ENCODE measurements at regions not wholly inside any gene's neighbourhood (a gene's known extent, or its start where the extent isn't known, plus 50 kb on each side); places are given as distances from the start of the nearest gene placed in this dataset.

DNA sequence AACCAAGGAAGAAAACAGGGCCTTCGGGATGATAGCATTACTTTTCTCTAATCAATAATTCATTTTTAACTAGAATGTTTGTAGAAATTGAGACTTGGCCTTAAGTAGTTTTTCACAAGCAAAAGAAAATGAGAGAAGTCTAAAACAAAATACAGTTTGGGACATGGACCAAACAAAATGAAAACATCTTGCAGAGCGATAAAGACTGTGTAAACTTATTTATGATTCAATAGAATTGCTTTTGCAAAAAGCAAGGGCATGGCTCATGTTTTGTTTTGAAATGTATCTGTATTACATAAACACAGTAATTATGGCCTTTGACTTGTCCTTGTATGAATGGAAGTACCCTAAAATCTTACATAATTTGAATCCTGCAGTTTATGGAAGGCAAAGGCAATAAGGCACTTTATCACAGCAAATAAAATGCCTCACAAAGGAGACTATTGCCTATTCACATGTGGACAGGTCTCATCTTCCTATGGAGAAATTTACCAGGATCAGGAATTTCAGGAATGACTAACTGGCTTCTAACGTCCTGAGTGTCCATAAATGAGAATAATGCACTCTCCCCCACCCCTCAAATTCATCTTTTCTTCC is 295.2 kb downstream of the PTEN start:
- DNase-seq = no peak
- H3K4me3 ChIP-seq = no peak overlapping the region
- H3K4me1 ChIP-seq = no peaks in the 10 kb centered on the region
- H3K36me3 ChIP-seq = no peaks in the 10 kb centered on the region
- no peaks in the 10 kb centered on the region for H3K27me3 ChIP-seq
- no peak for TF ChIP-seq POLR2A (IDR thresholded peaks at IDR 0.05)
- TF ChIP-seq, protein P1, sequence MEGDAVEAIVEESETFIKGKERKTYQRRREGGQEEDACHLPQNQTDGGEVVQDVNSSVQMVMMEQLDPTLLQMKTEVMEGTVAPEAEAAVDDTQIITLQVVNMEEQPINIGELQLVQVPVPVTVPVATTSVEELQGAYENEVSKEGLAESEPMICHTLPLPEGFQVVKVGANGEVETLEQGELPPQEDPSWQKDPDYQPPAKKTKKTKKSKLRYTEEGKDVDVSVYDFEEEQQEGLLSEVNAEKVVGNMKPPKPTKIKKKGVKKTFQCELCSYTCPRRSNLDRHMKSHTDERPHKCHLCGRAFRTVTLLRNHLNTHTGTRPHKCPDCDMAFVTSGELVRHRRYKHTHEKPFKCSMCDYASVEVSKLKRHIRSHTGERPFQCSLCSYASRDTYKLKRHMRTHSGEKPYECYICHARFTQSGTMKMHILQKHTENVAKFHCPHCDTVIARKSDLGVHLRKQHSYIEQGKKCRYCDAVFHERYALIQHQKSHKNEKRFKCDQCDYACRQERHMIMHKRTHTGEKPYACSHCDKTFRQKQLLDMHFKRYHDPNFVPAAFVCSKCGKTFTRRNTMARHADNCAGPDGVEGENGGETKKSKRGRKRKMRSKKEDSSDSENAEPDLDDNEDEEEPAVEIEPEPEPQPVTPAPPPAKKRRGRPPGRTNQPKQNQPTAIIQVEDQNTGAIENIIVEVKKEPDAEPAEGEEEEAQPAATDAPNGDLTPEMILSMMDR (IDR thresholded peaks at IDR 0.05) = no peak
- H3K9me3 ChIP-seq = no peaks in the 10 kb centered on the region
- H3K27ac ChIP-seq = peak overlapping the region in 2 of 4 donors; percentile 31 to 55

DNA sequence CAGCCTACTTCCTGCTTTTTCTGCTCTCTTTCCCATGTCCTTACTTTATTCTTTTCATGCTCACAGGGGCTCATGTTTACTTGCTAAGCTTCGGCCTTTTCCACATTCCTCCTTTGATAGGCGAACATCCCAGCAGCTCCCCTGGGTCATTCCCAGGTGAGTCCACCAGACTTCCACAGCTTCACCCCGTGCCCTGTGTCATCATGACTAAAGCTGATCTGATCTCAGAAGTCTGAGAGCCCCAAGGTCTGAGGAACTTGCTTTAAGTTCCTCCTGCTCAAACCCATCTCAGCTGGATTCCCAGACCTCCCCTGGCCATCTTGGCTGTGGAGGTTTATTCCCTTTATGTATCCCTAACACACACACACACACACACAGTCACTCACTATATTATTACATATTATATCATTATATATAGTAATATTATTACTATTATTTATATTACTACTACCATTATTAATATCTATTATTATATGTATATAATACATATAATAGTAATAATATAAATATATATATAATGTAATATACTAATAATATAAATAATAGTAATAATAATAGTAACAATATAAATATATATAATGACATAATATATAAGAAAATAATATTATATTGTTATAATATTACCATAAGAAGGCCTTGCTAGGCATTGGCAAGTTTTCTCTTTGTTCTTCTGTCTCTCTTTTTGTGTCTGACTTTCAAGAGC is 295.9 kb downstream of the PTEN start:
- H3K27ac ChIP-seq = peak overlapping the region in 2 of 4 donors; percentile 31 to 55
- no peaks in the 10 kb centered on the region for H3K9me3 ChIP-seq
- no peak for DNase-seq
- no peaks in the 10 kb centered on the region for H3K4me1 ChIP-seq
- TF ChIP-seq POLR2A (IDR thresholded peaks at IDR 0.05) = no peak
- TF ChIP-seq, protein P1 (IDR thresholded peaks at IDR 0.05) = no peak
- no peaks in the 10 kb centered on the region for H3K36me3 ChIP-seq
- no peak overlapping the region for H3K4me3 ChIP-seq
- H3K27me3 ChIP-seq = no peaks in the 10 kb centered on the region

DNA sequence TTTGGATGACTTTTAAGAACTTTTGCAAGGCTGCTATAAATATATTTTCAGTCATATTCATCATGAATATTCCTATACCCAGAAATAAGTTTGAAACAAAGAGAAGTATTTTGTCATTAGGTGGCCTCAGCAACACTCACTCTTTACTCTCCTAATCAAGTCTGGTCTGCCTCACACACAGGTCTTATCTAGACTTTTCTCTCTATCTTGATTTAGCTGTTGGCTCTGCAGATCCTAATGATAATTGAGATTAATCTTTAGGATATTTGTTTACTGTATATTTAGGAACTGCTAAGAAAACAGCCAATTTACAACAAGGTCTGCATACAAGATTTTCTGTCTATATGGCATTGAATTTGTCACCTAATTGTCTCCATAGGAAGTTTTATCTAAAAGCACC is 297.6 kb downstream of the PTEN start:
- Histone ChIP-seq H3K27me3 (no peaks in the 10 kb centered on the region), H3K4me1 (no peaks in the 10 kb centered on the region), H3K9me3 (no peaks in the 10 kb centered on the region), H3K4me3 (no peak overlapping the region), H3K27ac (no peak overlapping the region), H3K36me3 (no peaks in the 10 kb centered on the region)
- TF ChIP-seq, protein P1 (IDR thresholded peaks at IDR 0.05) = no peak
- no peak for TF ChIP-seq POLR2A (IDR thresholded peaks at IDR 0.05)
- DNase-seq = no peak

DNA sequence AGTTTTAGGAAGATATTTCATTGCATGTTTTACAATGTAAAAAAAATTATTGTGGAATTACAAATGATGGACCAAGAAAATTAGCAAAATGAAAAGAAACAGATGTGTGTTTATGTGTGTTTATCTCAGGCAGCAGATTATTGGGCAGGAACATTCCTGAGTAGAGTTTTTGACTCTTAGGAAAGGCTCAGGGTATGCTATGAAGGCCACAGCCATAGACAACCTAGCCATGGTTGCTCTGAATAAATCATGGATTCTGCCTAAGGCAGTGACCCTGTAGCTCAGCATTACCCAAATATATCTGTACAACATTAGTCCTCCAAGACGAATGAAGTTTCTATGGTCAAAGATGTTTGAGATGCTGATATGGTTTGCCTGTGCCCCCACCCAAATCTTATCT is 298.3 kb downstream of the PTEN start:
- Histone ChIP-seq H3K36me3 (no peaks in the 10 kb centered on the region), H3K27ac (no peak overlapping the region), H3K9me3 (no peaks in the 10 kb centered on the region), H3K4me3 (no peak overlapping the region), H3K27me3 (no peaks in the 10 kb centered on the region), H3K4me1 (no peaks in the 10 kb centered on the region)
- no peak for TF ChIP-seq POLR2A (IDR thresholded peaks at IDR 0.05)
- TF ChIP-seq, protein P1 (IDR thresholded peaks at IDR 0.05) = no peak
- no peak for DNase-seq

DNA sequence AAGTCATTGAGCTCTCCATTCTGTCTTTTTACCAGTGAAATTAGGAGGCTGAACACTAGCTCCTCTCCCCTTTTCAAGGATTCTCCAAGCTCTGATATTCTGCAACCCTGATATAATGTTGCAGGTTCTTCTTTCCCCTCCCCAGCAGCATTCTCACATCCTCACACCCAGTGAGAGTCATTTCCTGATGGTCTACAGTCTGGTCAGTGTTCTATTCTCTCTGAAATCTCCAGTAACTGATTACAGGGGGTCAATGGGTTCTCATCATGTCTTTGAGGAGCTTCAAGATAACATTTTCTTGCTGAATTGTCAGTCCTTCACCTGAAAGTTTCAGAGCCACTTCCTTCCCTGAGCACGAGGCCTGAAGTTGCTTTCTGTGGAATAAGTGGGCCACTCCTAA is 299.4 kb downstream of the PTEN start:
- no peak for DNase-seq
- TF ChIP-seq POLR2A (IDR thresholded peaks at IDR 0.05) = no peak
- TF ChIP-seq, protein P1 (IDR thresholded peaks at IDR 0.05) = no peak
- H3K9me3 ChIP-seq = no peaks in the 10 kb centered on the region
- H3K27me3 ChIP-seq = no peaks in the 10 kb centered on the region
- H3K4me3 ChIP-seq = no peak overlapping the region
- no peaks in the 10 kb centered on the region for H3K36me3 ChIP-seq
- no peak overlapping the region for H3K27ac ChIP-seq
- H3K4me1 ChIP-seq = no peaks in the 10 kb centered on the region

All from Peyer's patch (tissue), 4 donors.